ENCODE measurements at regions not wholly inside any gene's neighbourhood (a gene's known extent, or its start where the extent isn't known, plus 50 kb on each side); places are given as distances from the start of the nearest gene placed in this dataset.
"Not testable (repeated sequence)": the region's sequence is repeated elsewhere in the genome, so short reads cannot be mapped to it uniquely, and the experiment has no call there.

DNA sequence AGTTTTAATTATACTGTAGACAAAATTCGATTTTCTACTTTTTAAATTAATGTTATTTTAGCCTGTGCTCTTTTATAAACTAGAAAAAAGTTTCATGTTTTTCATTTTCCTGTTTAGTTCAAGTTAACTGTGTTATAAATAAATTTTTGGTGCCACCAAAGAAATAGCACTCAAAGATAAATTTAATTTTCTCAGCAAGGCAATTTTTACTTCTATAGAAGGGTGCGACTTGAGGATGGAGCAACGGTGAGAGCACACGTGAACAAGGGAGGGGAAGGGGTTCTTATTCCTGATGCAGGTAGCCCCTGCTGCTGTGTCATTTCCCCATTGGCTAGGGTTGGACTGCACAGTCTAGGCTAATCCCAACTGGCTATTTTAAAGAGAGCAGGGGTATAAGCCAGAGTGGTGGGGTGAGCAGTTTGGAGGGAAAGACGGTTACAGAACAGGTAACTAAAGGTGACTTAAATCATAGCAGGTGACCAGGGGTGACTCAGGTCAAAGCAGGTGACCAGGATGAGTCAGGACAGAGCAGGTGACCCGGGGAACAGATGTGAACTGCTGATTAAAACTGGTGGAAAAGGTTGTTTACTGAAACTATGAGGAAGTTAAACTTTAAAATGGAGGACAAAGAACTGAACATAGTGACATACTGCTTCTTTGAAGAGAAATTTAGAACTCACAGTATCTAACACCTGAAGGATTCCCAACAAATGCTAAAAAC is 104.6 kb upstream of the GPBP1 start:
- H3K4me1 ChIP-seq (ENCODE audit: control insufficient read depth, insufficient read depth, low read length), result no peaks in the 10 kb centered on the region
- no peaks in the 10 kb centered on the region for H3K27me3 ChIP-seq (ENCODE audit: control insufficient read depth, insufficient read depth)
- no peak overlapping the region for H3K4me3 ChIP-seq (ENCODE audit: low read length)
- DNase-seq, result no peak
- 86% methylated on average over 6 of the region's 6 CpGs for WGBS
- no peak overlapping the region for H3K27ac ChIP-seq (ENCODE audit: low read length)
- intact Hi-C loops (cut with DNase I), result no loop called here
- H3K9me3 ChIP-seq (ENCODE audit: control insufficient read depth, low read length), result peaks cover 3% of the 10 kb centered on the region
- no peak for ATAC-seq

- 55% methylated on average over 3 of the region's 3 CpGs for WGBS
- Histone ChIP-seq H3K9me3 (ENCODE audit: control insufficient read depth, low read length) (peaks cover 3% of the 10 kb centered on the region), H3K27ac (ENCODE audit: low read length) (no peak overlapping the region), H3K27me3 (ENCODE audit: control insufficient read depth, insufficient read depth) (no peaks in the 10 kb centered on the region), H3K4me3 (ENCODE audit: low read length) (no peak overlapping the region), H3K4me1 (ENCODE audit: control insufficient read depth, insufficient read depth, low read length) (no peaks in the 10 kb centered on the region)
- intact Hi-C loops (cut with DNase I), result no loop called here
- no peak for ATAC-seq
- DNase-seq, result no peak
These were observed 101.5 kb upstream of the GPBP1 start for GRCh38 chr5:57072218-57072892.

GRCh38 chr5:57082441-57083067 is 91.3 kb upstream of the GPBP1 start:
- ATAC-seq (no peak), DNase-seq (no peak)
- Histone ChIP-seq H3K27ac (ENCODE audit: low read length) (no peak overlapping the region), H3K4me1 (ENCODE audit: control insufficient read depth, insufficient read depth, low read length) (no peaks in the 10 kb centered on the region), H3K4me3 (ENCODE audit: low read length) (no peak overlapping the region), H3K9me3 (ENCODE audit: control insufficient read depth, low read length) (no peaks in the 10 kb centered on the region), H3K27me3 (ENCODE audit: control insufficient read depth, insufficient read depth) (no peaks in the 10 kb centered on the region)
- intact Hi-C loops (cut with DNase I), result no loop called here
- 86% methylated on average over 7 of the region's 7 CpGs for WGBS

GRCh38 chr5:57085306-57086081 is 88.4 kb upstream of the GPBP1 start:
- intact Hi-C loops (cut with DNase I), result no loop called here
- H3K27me3 ChIP-seq (ENCODE audit: control insufficient read depth, insufficient read depth), result no peaks in the 10 kb centered on the region
- H3K4me3 ChIP-seq (ENCODE audit: low read length), result no peak overlapping the region
- DNase-seq, result no peak
- H3K9me3 ChIP-seq (ENCODE audit: control insufficient read depth, low read length), result no peaks in the 10 kb centered on the region
- ATAC-seq, result no peak
- no peaks in the 10 kb centered on the region for H3K4me1 ChIP-seq (ENCODE audit: control insufficient read depth, insufficient read depth, low read length)
- 85% methylated on average over 3 of the region's 3 CpGs for WGBS
- no peak overlapping the region for H3K27ac ChIP-seq (ENCODE audit: low read length)

- H3K27me3 ChIP-seq (ENCODE audit: control insufficient read depth, insufficient read depth); H3K27ac ChIP-seq (ENCODE audit: low read length); H3K9me3 ChIP-seq (ENCODE audit: control insufficient read depth, low read length); intact Hi-C loops (cut with DNase I); H3K4me1 ChIP-seq (ENCODE audit: control insufficient read depth, insufficient read depth, low read length); H3K4me3 ChIP-seq (ENCODE audit: low read length); DNase-seq; ATAC-seq: not testable (repeated sequence)
- 96% methylated on average over 1 of the region's 1 CpG for WGBS
These were observed 85.9 kb upstream of the GPBP1 start for GRCh38 chr5:57087947-57088346.

GRCh38 chr5:57094753-57095683 is 78.8 kb upstream of the GPBP1 start:
- H3K27ac ChIP-seq (ENCODE audit: low read length), result no peak overlapping the region
- ATAC-seq, result no peak
- no peak overlapping the region for H3K4me3 ChIP-seq (ENCODE audit: low read length)
- WGBS, result 76% methylated on average over 10 of the region's 10 CpGs
- H3K9me3 ChIP-seq (ENCODE audit: control insufficient read depth, low read length), result peaks cover 3% of the 10 kb centered on the region
- intact Hi-C loops (cut with DNase I), result no loop called here
- H3K27me3 ChIP-seq (ENCODE audit: control insufficient read depth, insufficient read depth), result no peaks in the 10 kb centered on the region
- no peaks in the 10 kb centered on the region for H3K4me1 ChIP-seq (ENCODE audit: control insufficient read depth, insufficient read depth, low read length)
- DNase-seq, result no peak

- no peaks in the 10 kb centered on the region for H3K27me3 ChIP-seq (ENCODE audit: control insufficient read depth, insufficient read depth)
- peaks cover 3% of the 10 kb centered on the region for H3K9me3 ChIP-seq (ENCODE audit: control insufficient read depth, low read length)
- H3K4me1 ChIP-seq (ENCODE audit: control insufficient read depth, insufficient read depth, low read length), result no peaks in the 10 kb centered on the region
- DNase-seq, result no peak
- no peak for ATAC-seq
- intact Hi-C loops (cut with DNase I), result no loop called here
- WGBS, result 93% methylated on average over 8 of the region's 8 CpGs
- H3K27ac ChIP-seq (ENCODE audit: low read length), result no peak overlapping the region
- H3K4me3 ChIP-seq (ENCODE audit: low read length), result no peak overlapping the region
These were observed 76.3 kb upstream of the GPBP1 start for GRCh38 chr5:57097526-57097925.

DNA sequence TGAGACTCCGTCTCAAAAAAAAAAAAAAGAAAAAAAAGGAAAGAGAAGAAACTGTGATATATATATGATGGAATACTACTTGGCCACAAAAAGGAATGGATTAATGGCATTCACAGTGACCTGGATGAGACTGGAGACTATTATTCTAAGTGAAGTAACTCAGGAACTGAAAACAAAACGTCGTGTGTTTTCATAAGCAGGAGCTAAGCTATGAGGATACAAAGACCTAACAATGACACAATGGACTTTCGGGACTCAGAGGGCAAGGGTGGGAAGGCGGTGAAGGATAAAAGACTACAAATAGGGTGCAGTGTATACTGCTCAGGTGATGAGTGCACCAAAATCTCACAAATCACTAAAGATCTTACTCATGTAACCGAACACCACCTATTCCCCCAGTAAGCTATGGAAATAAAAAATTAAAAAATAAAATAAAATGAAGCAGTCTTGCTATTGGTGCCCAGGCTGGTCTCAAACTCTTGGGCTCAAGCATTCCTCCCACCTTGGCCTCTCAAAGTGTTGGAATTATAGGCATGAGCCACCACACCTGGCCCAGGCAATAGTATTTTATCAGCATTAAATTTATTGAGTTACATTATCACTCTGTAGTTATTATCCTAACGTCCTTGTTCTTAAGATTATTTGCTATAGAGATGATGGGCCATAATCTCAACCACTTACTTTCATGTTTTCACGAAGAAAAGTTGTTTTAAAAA is 71.5 kb upstream of the GPBP1 start:
- Histone ChIP-seq H3K9me3 (ENCODE audit: control insufficient read depth, low read length) (peaks cover 3% of the 10 kb centered on the region), H3K4me1 (ENCODE audit: control insufficient read depth, insufficient read depth, low read length) (no peaks in the 10 kb centered on the region), H3K4me3 (ENCODE audit: low read length) (no peak overlapping the region), H3K27ac (ENCODE audit: low read length) (no peak overlapping the region), H3K27me3 (ENCODE audit: control insufficient read depth, insufficient read depth) (no peaks in the 10 kb centered on the region)
- DNase-seq (no peak), ATAC-seq (no peak)
- WGBS, result 83% methylated on average over 8 of the region's 8 CpGs
- intact Hi-C loops (cut with DNase I), result no loop called here

DNA sequence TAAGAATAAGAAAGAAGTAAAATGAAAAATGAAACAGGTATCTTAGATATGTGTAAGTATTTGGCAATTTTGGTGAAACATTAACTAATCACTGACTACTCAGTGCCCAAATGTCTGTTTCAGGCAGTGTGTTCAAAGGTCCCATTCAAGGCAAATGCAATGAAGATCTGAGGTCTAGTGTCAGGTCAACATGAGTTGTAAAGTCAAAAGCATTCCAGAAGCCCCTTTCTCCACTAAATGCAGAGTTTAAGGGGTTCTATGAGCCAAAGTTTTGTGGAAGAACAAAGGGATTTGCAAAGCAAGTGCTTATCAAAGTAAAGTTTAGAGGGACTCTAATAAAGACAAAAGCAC is 71.0 kb upstream of the GPBP1 start:
- no peak for ATAC-seq
- Histone ChIP-seq H3K27me3 (ENCODE audit: control insufficient read depth, insufficient read depth) (no peaks in the 10 kb centered on the region), H3K4me3 (ENCODE audit: low read length) (no peak overlapping the region), H3K9me3 (ENCODE audit: control insufficient read depth, low read length) (no peaks in the 10 kb centered on the region), H3K4me1 (ENCODE audit: control insufficient read depth, insufficient read depth, low read length) (no peaks in the 10 kb centered on the region), H3K27ac (ENCODE audit: low read length) (no peak overlapping the region)
- intact Hi-C loops (cut with DNase I), result no loop called here
- no peak for DNase-seq

GRCh38 chr5:57103317-57103907 is 70.4 kb upstream of the GPBP1 start:
- no peaks in the 10 kb centered on the region for H3K27me3 ChIP-seq (ENCODE audit: control insufficient read depth, insufficient read depth)

More at GRCh38 chr5:57103317-57103907, 70.4 kb upstream of the GPBP1 start:
- DNase-seq, result no peak
- Histone ChIP-seq H3K4me1 (ENCODE audit: control insufficient read depth, insufficient read depth, low read length) (no peaks in the 10 kb centered on the region), H3K4me3 (ENCODE audit: low read length) (no peak overlapping the region), H3K9me3 (ENCODE audit: control insufficient read depth, low read length) (no peaks in the 10 kb centered on the region), H3K27ac (ENCODE audit: low read length) (no peak overlapping the region)
- intact Hi-C loops (cut with DNase I), result no loop called here
- no peak for ATAC-seq
- WGBS, result 82% methylated on average over 5 of the region's 5 CpGs

All from right cardiac atrium (tissue), 5 donors.